Muscle layer of duodenum (tissue), 2 donors: ENCODE measurements at regions not wholly inside any gene's neighbourhood (a gene's known extent, or its start where the extent isn't known, plus 50 kb on each side); places are given as distances from the start of the nearest gene placed in this dataset.

Experiments
- H3K27ac ChIP-seq: one replicate; pipeline ENCODE4 v1.7.0; 2013; ENCODE audit warnings: mild to moderate bottlenecking, low read length
- H3K27me3 ChIP-seq: one replicate; pipeline ENCODE4 v1.7.0; 2013; ENCODE audit warnings: low read depth, mild to moderate bottlenecking, control low read depth, low read length
- H3K36me3 ChIP-seq, 2 donors: one replicate each; pipeline ENCODE4 v1.7.0; 2013; ENCODE audit warnings: low read length in 2 of 2, control low read depth in 1 of 2, mild to moderate bottlenecking in 1 of 2; ENCODE audit not compliant: insufficient read depth in 2 of 2, control insufficient read depth in 1 of 2
- H3K4me1 ChIP-seq, 2 donors: one replicate each; pipeline ENCODE4 v1.7.0; 2013; ENCODE audit warnings: low read length in 2 of 2, mild to moderate bottlenecking in 2 of 2, control low read depth in 1 of 2, moderate library complexity in 1 of 2; ENCODE audit not compliant: insufficient read depth in 2 of 2, control insufficient read depth in 1 of 2
- H3K4me3 ChIP-seq, 2 donors: one replicate each; pipeline ENCODE4 v1.7.0; 2013; ENCODE audit warnings: low read length in 2 of 2, low read depth in 1 of 2, mild to moderate bottlenecking in 1 of 2
- H3K9me3 ChIP-seq, 2 donors: one replicate each; pipeline ENCODE4 v1.7.0; 2013; ENCODE audit warnings: low read length in 2 of 2, control low read depth in 1 of 2, mild to moderate bottlenecking in 1 of 2; ENCODE audit not compliant: control insufficient read depth in 1 of 2
- donor health status: healthy.

GRCh38 chr4:41318839-41319530 lies 62.3 kb downstream of the UCHL1 start:
- Histone ChIP-seq H3K4me1 (no peaks in the 10 kb centered on the region), H3K4me3 (no peak overlapping the region), H3K36me3 (no peaks in the 10 kb centered on the region), H3K27me3 (no peaks in the 10 kb centered on the region), H3K9me3 (no peaks in the 10 kb centered on the region), H3K27ac (no peak overlapping the region)

- Histone ChIP-seq H3K4me3 (no peak overlapping the region), H3K9me3 (no peaks in the 10 kb centered on the region), H3K4me1 (no peaks in the 10 kb centered on the region), H3K36me3 (no peaks in the 10 kb centered on the region), H3K27me3 (no peaks in the 10 kb centered on the region), H3K27ac (no peak overlapping the region)
Measured at GRCh38 chr4:41319553-41319952, 62.8 kb downstream of the UCHL1 start.

- H3K9me3 ChIP-seq: no peaks in the 10 kb centered on the region
- H3K27ac ChIP-seq: no peak overlapping the region
- H3K36me3 ChIP-seq: no peaks in the 10 kb centered on the region
- H3K27me3 ChIP-seq: no peaks in the 10 kb centered on the region
- no peaks in the 10 kb centered on the region for H3K4me1 ChIP-seq
- H3K4me3 ChIP-seq: no peak overlapping the region
Measured at GRCh38 chr4:41320278-41320677, 63.5 kb downstream of the UCHL1 start.

GRCh38 chr4:41320786-41321185 lies 64.1 kb downstream of the UCHL1 start:
- H3K9me3 ChIP-seq: no peaks in the 10 kb centered on the region
- H3K4me3 ChIP-seq: no peak overlapping the region
- no peaks in the 10 kb centered on the region for H3K36me3 ChIP-seq
- H3K27ac ChIP-seq: no peak overlapping the region
- no peaks in the 10 kb centered on the region for H3K27me3 ChIP-seq
- no peaks in the 10 kb centered on the region for H3K4me1 ChIP-seq

GRCh38 chr4:41321216-41321945 lies 64.7 kb downstream of the UCHL1 start:
- Histone ChIP-seq H3K4me3 (no peak overlapping the region), H3K27ac (no peak overlapping the region), H3K4me1 (no peaks in the 10 kb centered on the region), H3K9me3 (no peaks in the 10 kb centered on the region), H3K36me3 (no peaks in the 10 kb centered on the region), H3K27me3 (no peaks in the 10 kb centered on the region)

- H3K4me1 ChIP-seq: no peaks in the 10 kb centered on the region
- H3K27ac ChIP-seq: no peak overlapping the region
- no peaks in the 10 kb centered on the region for H3K9me3 ChIP-seq
- H3K4me3 ChIP-seq: no peak overlapping the region
- H3K27me3 ChIP-seq: no peaks in the 10 kb centered on the region
- no peaks in the 10 kb centered on the region for H3K36me3 ChIP-seq
Measured at GRCh38 chr4:41322617-41323016, 65.9 kb downstream of the UCHL1 start.

- Histone ChIP-seq H3K27me3 (no peaks in the 10 kb centered on the region), H3K9me3 (no peaks in the 10 kb centered on the region), H3K4me3 (no peak overlapping the region), H3K36me3 (no peaks in the 10 kb centered on the region), H3K27ac (no peak overlapping the region), H3K4me1 (no peaks in the 10 kb centered on the region)
Measured at GRCh38 chr4:41323179-41323578, 66.5 kb downstream of the UCHL1 start.

- H3K4me3 ChIP-seq: no peak overlapping the region
- H3K36me3 ChIP-seq: no peaks in the 10 kb centered on the region
- H3K27me3 ChIP-seq: no peaks in the 10 kb centered on the region
- H3K9me3 ChIP-seq: no peaks in the 10 kb centered on the region
- no peaks in the 10 kb centered on the region for H3K4me1 ChIP-seq
- no peak overlapping the region for H3K27ac ChIP-seq
Measured at GRCh38 chr4:41323706-41324105, 67.0 kb downstream of the UCHL1 start.

GRCh38 chr4:41324861-41325260 lies 68.1 kb downstream of the UCHL1 start:
- Histone ChIP-seq H3K4me1 (no peaks in the 10 kb centered on the region), H3K27me3 (no peaks in the 10 kb centered on the region), H3K36me3 (no peaks in the 10 kb centered on the region), H3K27ac (no peak overlapping the region), H3K4me3 (no peak overlapping the region), H3K9me3 (no peaks in the 10 kb centered on the region)

- Histone ChIP-seq H3K4me1 (no peaks in the 10 kb centered on the region), H3K27me3 (no peaks in the 10 kb centered on the region), H3K9me3 (no peaks in the 10 kb centered on the region), H3K4me3 (no peak overlapping the region), H3K27ac (no peak overlapping the region), H3K36me3 (no peaks in the 10 kb centered on the region)
Measured at GRCh38 chr4:41325901-41326300, 69.2 kb downstream of the UCHL1 start.

- H3K4me1 ChIP-seq: peaks cover 0 to 3% of the 10 kb centered on the region in 2 donors
- H3K27me3 ChIP-seq: no peaks in the 10 kb centered on the region
- H3K9me3 ChIP-seq: no peaks in the 10 kb centered on the region
- no peak overlapping the region for H3K4me3 ChIP-seq
- no peak overlapping the region for H3K27ac ChIP-seq
- H3K36me3 ChIP-seq: no peaks in the 10 kb centered on the region
Measured at GRCh38 chr4:41326776-41327175, 70.0 kb downstream of the UCHL1 start.

- Histone ChIP-seq H3K4me1 (peaks cover 0 to 3% of the 10 kb centered on the region in 2 donors), H3K27ac (no peak overlapping the region), H3K4me3 (no peak overlapping the region), H3K36me3 (no peaks in the 10 kb centered on the region), H3K9me3 (no peaks in the 10 kb centered on the region), H3K27me3 (no peaks in the 10 kb centered on the region)
Measured at GRCh38 chr4:41327770-41328169, 71.0 kb downstream of the UCHL1 start.
